Adrenal gland (tissue), 5 donors: ENCODE measurements at regions not wholly inside any gene's neighbourhood (a gene's known extent, or its start where the extent isn't known, plus 50 kb on each side); places are given as distances from the start of the nearest gene placed in this dataset.

Source experiments
- CTCF ChIP-seq, 6 experiments: fragments of 450-650 bp in 4 of 6; fragments of 200-600 bp in 2 of 6; sonication (generic) in 1 of 6; IDR thresholded peaks; 1 replicate in 5 of 6; 2 replicates in 1 of 6; pipeline versions ENCODE4 v1.5.1 to v1.8.0; 2016 to 2021; ENCODE audit warnings: antibody characterized with exemption in 6 of 6, mild to moderate bottlenecking in 2 of 6, moderate library complexity in 1 of 6
- POLR2A ChIP-seq, 2 donors: fragments of 450-650 bp; IDR thresholded peaks; one replicate each; pipeline ENCODE4 v1.6.1; 2017; ENCODE audit warnings: antibody characterized with exemption in 2 of 2, mild to moderate bottlenecking in 2 of 2, moderate library complexity in 1 of 2
- donor health status: DM: no; HTN: no; CAD: no.

- TF ChIP-seq CTCF (IDR thresholded peaks at IDR 0.05): no peak
- TF ChIP-seq POLR2A (IDR thresholded peaks at IDR 0.05): no peak
These were observed 151.2 kb upstream of the RFLNA start for GRCh38 chr12:124143726-124144125.
